ENCODE measurements at regions not wholly inside any gene's neighbourhood (a gene's known extent, or its start where the extent isn't known, plus 50 kb on each side); places are given as distances from the start of the nearest gene placed in this dataset.

DNA sequence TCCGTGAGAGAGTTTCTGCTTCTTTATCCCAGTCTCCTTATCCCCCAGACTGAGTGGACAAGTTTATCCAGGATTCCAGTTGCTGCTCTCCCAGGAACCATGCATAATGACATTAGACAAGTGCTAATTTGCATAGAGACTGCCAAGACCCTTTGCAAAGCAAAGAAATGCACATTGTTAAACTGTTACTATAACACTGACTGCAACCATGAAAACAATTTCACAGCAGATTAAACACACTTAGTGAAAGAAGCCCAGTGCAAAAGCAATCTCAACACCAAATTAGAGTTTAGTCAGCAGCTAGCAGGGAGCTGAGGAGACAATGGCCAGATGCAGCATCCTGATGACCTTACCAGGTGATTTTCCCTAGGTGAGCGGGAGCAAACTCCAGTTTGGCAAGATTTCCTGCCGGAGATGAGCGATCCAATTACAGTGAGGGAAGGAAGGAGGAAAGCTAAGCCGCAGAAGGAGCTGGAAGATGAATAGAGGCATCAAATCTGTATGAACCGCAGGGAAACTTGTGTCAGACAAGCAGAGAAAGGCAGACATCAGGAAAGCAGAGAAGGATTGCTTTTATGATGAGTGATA lies 273.8 kb upstream of the B3GAT1 start:
- Histone ChIP-seq H2AFZ (ENCODE audit: low read length) (no peak overlapping the region), H3K9me3 (ENCODE audit: insufficient read depth, low read depth, low read length) (peaks cover 21% of the 10 kb centered on the region; the same call in 1 of the 2 replicates), H3K27me3 (ENCODE audit: insufficient read depth, low read length, poor library complexity, severe bottlenecking) (no peaks in the 10 kb centered on the region), H3K79me2 (ENCODE audit: insufficient read depth, low read length) (no peaks in the 10 kb centered on the region), H3K9ac (ENCODE audit: low read depth, low read length, poor library complexity, severe bottlenecking) (no peak overlapping the region), H3F3A (ENCODE audit: low read depth) (no peaks in the 10 kb centered on the region), H4K20me1 (ENCODE audit: insufficient read depth, low read length, poor library complexity, severe bottlenecking) (no peaks in the 10 kb centered on the region), H3K36me3 (ENCODE audit: insufficient read depth, low read length) (no peaks in the 10 kb centered on the region), H3K4me2 (ENCODE audit: low read depth, low read length, poor library complexity, severe bottlenecking) (no peak overlapping the region), H3K4me3 (ENCODE audit: low read length, poor library complexity, severe bottlenecking) (no peak overlapping the region), H3K4me1 (ENCODE audit: insufficient read depth, low read length, poor library complexity, severe bottlenecking) (no peaks in the 10 kb centered on the region), H3K9me2 (replicated peaks; ENCODE audit: low read depth, low read length) (no peaks in the 10 kb centered on the region)
- TF ChIP-seq, protein P1, sequence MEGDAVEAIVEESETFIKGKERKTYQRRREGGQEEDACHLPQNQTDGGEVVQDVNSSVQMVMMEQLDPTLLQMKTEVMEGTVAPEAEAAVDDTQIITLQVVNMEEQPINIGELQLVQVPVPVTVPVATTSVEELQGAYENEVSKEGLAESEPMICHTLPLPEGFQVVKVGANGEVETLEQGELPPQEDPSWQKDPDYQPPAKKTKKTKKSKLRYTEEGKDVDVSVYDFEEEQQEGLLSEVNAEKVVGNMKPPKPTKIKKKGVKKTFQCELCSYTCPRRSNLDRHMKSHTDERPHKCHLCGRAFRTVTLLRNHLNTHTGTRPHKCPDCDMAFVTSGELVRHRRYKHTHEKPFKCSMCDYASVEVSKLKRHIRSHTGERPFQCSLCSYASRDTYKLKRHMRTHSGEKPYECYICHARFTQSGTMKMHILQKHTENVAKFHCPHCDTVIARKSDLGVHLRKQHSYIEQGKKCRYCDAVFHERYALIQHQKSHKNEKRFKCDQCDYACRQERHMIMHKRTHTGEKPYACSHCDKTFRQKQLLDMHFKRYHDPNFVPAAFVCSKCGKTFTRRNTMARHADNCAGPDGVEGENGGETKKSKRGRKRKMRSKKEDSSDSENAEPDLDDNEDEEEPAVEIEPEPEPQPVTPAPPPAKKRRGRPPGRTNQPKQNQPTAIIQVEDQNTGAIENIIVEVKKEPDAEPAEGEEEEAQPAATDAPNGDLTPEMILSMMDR (conservative IDR thresholded peaks at IDR 0.05; ENCODE audit: low read length) = no peak
- no peak for TF ChIP-seq EZH2phosphoT487 (IDR thresholded peaks at IDR 0.05; ENCODE audit: borderline replicate concordance)

- no peak overlapping the region for H3K4me3 ChIP-seq (ENCODE audit: low read length, poor library complexity, severe bottlenecking)
- no peaks in the 10 kb centered on the region for H3K79me2 ChIP-seq (ENCODE audit: insufficient read depth, low read length)
- no peaks in the 10 kb centered on the region for H3K9me2 ChIP-seq (replicated peaks; ENCODE audit: low read depth, low read length)
- TF ChIP-seq EZH2phosphoT487 (IDR thresholded peaks at IDR 0.05; ENCODE audit: borderline replicate concordance) = no peak
- TF ChIP-seq, protein P1 (conservative IDR thresholded peaks at IDR 0.05; ENCODE audit: low read length) = no peak
- no peak overlapping the region for H2AFZ ChIP-seq (ENCODE audit: low read length)
- H3K36me3 ChIP-seq (ENCODE audit: insufficient read depth, low read length) = no peaks in the 10 kb centered on the region
- H3K4me2 ChIP-seq (ENCODE audit: low read depth, low read length, poor library complexity, severe bottlenecking) = no peak overlapping the region
- peaks cover 28% of the 10 kb centered on the region; the same call in 1 of the 2 replicates for H3K9me3 ChIP-seq (ENCODE audit: insufficient read depth, low read depth, low read length)
- no peaks in the 10 kb centered on the region for H4K20me1 ChIP-seq (ENCODE audit: insufficient read depth, low read length, poor library complexity, severe bottlenecking)
- H3K4me1 ChIP-seq (ENCODE audit: insufficient read depth, low read length, poor library complexity, severe bottlenecking) = no peaks in the 10 kb centered on the region
- no peaks in the 10 kb centered on the region for H3F3A ChIP-seq (ENCODE audit: low read depth)
- no peaks in the 10 kb centered on the region for H3K27me3 ChIP-seq (ENCODE audit: insufficient read depth, low read length, poor library complexity, severe bottlenecking)
- H3K9ac ChIP-seq (ENCODE audit: low read depth, low read length, poor library complexity, severe bottlenecking) = no peak overlapping the region
Measured at GRCh38 chr11:134684576-134684975, 272.5 kb upstream of the B3GAT1 start.

- no peak overlapping the region for H3K9ac ChIP-seq (ENCODE audit: low read depth, low read length, poor library complexity, severe bottlenecking)
- H3K4me3 ChIP-seq (ENCODE audit: low read length, poor library complexity, severe bottlenecking) = no peak overlapping the region
- H2AFZ ChIP-seq (ENCODE audit: low read length) = no peak overlapping the region
- TF ChIP-seq EZH2phosphoT487 (IDR thresholded peaks at IDR 0.05; ENCODE audit: borderline replicate concordance) = no peak
- TF ChIP-seq, protein P1 (conservative IDR thresholded peaks at IDR 0.05; ENCODE audit: low read length) = no peak
- no peaks in the 10 kb centered on the region for H3K79me2 ChIP-seq (ENCODE audit: insufficient read depth, low read length)
- H3K4me2 ChIP-seq (ENCODE audit: low read depth, low read length, poor library complexity, severe bottlenecking) = no peak overlapping the region
- no peaks in the 10 kb centered on the region for H4K20me1 ChIP-seq (ENCODE audit: insufficient read depth, low read length, poor library complexity, severe bottlenecking)
- no peaks in the 10 kb centered on the region for H3K4me1 ChIP-seq (ENCODE audit: insufficient read depth, low read length, poor library complexity, severe bottlenecking)
- no peaks in the 10 kb centered on the region for H3K36me3 ChIP-seq (ENCODE audit: insufficient read depth, low read length)
- no peaks in the 10 kb centered on the region for H3K9me2 ChIP-seq (replicated peaks; ENCODE audit: low read depth, low read length)
- peaks cover 31% of the 10 kb centered on the region; the same call in 1 of the 2 replicates for H3K9me3 ChIP-seq (ENCODE audit: insufficient read depth, low read depth, low read length)
- no peaks in the 10 kb centered on the region for H3K27me3 ChIP-seq (ENCODE audit: insufficient read depth, low read length, poor library complexity, severe bottlenecking)
- no peaks in the 10 kb centered on the region for H3F3A ChIP-seq (ENCODE audit: low read depth)
Measured at GRCh38 chr11:134683860-134684259, 271.8 kb upstream of the B3GAT1 start.

Measured in Loucy (cell line).